ENCODE measurements at regions not wholly inside any gene's neighbourhood (a gene's known extent, or its start where the extent isn't known, plus 50 kb on each side); places are given as distances from the start of the nearest gene placed in this dataset.

DNA sequence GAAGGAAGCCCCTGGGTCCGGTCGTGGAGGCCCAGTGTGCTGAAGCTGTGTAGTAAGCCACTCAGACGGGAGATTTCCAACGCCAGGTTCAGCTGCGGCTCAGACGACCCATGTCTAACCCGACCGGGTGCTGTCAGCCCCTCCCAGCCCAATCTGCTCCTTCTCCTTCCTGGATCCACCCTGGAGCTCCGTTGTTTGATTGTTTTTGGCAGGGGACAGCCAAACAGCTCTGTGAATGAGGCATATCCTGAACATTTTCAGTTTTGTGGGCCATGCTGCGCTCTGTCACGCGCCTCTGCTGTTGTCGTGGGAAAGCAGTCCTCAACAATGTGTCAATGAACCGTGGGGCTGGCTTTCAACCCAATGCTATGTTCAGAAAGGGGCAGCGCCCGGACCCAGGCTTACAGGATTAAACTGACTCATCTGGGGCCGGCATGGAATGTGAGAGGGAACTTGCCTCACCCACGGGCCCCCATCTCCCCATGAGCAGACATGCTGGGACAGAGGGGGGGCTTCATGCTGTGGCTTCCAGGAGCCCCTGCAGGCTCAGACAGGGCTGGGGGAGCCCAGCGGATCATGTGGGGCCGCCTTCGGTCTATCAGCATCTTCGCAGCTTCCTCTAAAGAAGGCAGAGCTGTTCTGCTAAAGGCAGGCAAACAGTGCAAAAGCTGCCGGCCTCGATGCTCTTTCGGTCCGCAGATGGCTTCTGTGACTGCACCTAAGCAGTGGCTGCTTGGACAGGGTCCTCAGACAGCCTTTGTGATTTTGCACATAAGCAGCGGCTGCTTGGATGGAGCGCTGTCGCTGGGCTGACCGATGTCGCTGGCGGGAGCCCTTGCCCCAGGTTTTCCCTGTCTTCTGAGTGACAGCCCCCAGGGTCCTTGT lies 101.7 kb downstream of the RIPK4 start:
- BruUV-seq (replicated peaks): no TSS peak
- no peak overlapping the region for H3K27ac ChIP-seq (ENCODE audit: low read depth, low read length, poor library complexity, severe bottlenecking)
- DNase-seq (ENCODE audit: low spot score): no peak
- intact Hi-C loops (cut with micrococcal nuclease; ENCODE audit: unreplicated experiment): no loop called here
- no peaks in the 10 kb centered on the region for H4K20me1 ChIP-seq (ENCODE audit: insufficient read depth, low read length)
- H3K9me3 ChIP-seq (ENCODE audit: low read length): no peaks in the 10 kb centered on the region
- H3K4me3 ChIP-seq (ENCODE audit: low read depth, low read length, poor library complexity, severe bottlenecking): no peak overlapping the region
- no peaks in the 10 kb centered on the region for H3K4me1 ChIP-seq (ENCODE audit: insufficient read depth, low read length, poor library complexity, severe bottlenecking)
- TF ChIP-seq, protein P1, sequence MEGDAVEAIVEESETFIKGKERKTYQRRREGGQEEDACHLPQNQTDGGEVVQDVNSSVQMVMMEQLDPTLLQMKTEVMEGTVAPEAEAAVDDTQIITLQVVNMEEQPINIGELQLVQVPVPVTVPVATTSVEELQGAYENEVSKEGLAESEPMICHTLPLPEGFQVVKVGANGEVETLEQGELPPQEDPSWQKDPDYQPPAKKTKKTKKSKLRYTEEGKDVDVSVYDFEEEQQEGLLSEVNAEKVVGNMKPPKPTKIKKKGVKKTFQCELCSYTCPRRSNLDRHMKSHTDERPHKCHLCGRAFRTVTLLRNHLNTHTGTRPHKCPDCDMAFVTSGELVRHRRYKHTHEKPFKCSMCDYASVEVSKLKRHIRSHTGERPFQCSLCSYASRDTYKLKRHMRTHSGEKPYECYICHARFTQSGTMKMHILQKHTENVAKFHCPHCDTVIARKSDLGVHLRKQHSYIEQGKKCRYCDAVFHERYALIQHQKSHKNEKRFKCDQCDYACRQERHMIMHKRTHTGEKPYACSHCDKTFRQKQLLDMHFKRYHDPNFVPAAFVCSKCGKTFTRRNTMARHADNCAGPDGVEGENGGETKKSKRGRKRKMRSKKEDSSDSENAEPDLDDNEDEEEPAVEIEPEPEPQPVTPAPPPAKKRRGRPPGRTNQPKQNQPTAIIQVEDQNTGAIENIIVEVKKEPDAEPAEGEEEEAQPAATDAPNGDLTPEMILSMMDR (conservative IDR thresholded peaks at IDR 0.05; ENCODE audit: low read length): no peak
- no peak for TF ChIP-seq EZH2phosphoT487 (IDR thresholded peaks at IDR 0.05; ENCODE audit: borderline replicate concordance, low read depth, low read length)
- no peak overlapping the region for H3K4me2 ChIP-seq (ENCODE audit: low read length)
- ChIA-PET CTCF (ENCODE audit: unreplicated experiment) (no interaction called here), POLR2A (no interaction called here)
- no peaks in the 10 kb centered on the region for H3K9me2 ChIP-seq (ENCODE audit: insufficient read depth, low read length)
- H3K79me2 ChIP-seq (ENCODE audit: insufficient read depth, low read depth, low read length): no peaks in the 10 kb centered on the region
- no peak overlapping the region for H2AFZ ChIP-seq (ENCODE audit: low read length)
- no peaks in the 10 kb centered on the region for H3K36me3 ChIP-seq (ENCODE audit: insufficient read depth, low read length)

DNA sequence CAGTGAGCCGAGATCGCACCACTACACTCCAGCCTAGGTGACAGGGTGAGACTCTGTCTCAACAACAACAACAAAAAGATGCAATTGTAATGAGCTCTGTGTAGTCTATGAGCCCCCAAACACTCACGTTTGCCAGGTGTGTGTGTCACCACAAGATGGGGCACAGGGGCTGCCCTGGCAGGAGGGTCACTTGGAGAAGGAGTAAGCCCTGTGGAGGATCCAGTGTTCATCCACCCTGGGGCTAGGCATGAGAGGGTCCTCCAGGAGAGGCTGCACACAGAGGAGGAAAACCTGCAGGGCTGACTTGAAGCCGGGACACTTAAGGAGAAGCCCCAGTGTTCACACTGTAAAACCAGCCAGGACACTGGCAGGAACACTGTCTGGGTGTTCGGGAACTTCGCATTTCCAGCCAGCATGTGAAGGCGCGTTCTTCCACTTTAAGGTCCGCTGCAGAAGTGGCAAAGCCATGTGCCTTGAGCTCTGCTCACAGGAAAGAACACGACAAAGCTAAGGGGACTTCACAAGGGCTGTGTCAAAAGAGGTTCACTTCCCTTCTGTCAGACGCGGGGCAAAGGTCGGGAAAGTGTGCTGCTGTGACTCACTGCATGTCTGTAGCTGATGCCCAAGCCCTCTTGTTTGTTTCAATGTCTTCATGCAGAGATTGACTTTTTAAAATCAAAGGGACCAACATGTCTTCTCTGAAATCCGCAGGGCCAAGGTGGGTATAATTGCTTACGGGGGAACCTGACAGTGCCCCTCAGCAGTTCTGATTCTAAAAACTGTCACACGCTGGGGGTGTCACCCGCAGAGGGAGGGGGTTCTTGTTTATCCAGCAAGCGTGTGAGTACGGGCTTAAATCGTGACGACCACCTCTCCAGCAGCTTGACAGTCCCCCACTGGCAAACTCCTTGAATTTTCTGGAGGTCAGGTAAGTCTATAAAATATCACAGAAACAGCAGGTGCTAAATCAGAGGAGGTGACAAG lies 102.8 kb downstream of the RIPK4 start:
- H3K27ac ChIP-seq (ENCODE audit: low read depth, low read length, poor library complexity, severe bottlenecking): no peak overlapping the region
- H3K36me3 ChIP-seq (ENCODE audit: insufficient read depth, low read length): no peaks in the 10 kb centered on the region
- H3K4me1 ChIP-seq (ENCODE audit: insufficient read depth, low read length, poor library complexity, severe bottlenecking): no peaks in the 10 kb centered on the region
- no peaks in the 10 kb centered on the region for H3K79me2 ChIP-seq (ENCODE audit: insufficient read depth, low read depth, low read length)
- no peaks in the 10 kb centered on the region for H3K9me3 ChIP-seq (ENCODE audit: low read length)
- H3K9me2 ChIP-seq (ENCODE audit: insufficient read depth, low read length): no peaks in the 10 kb centered on the region
- POLR2A ChIA-PET: no interaction called here
- BruUV-seq (replicated peaks): no TSS peak
- H3K4me3 ChIP-seq (ENCODE audit: low read depth, low read length, poor library complexity, severe bottlenecking): no peak overlapping the region
- TF ChIP-seq, protein P1 (conservative IDR thresholded peaks at IDR 0.05; ENCODE audit: low read length): no peak
- no peak for TF ChIP-seq EZH2phosphoT487 (IDR thresholded peaks at IDR 0.05; ENCODE audit: borderline replicate concordance, low read depth, low read length)
- no peaks in the 10 kb centered on the region for H4K20me1 ChIP-seq (ENCODE audit: insufficient read depth, low read length)
- H3K4me2 ChIP-seq (ENCODE audit: low read length): no peak overlapping the region
- no peak for DNase-seq (ENCODE audit: low spot score)
- H2AFZ ChIP-seq (ENCODE audit: low read length): no peak overlapping the region
- intact Hi-C loops (cut with micrococcal nuclease; ENCODE audit: unreplicated experiment): no loop called here
- CTCF ChIA-PET (ENCODE audit: unreplicated experiment): no interaction called here
